ENCODE measurements at regions not wholly inside any gene's neighbourhood (a gene's known extent, or its start where the extent isn't known, plus 50 kb on each side); places are given as distances from the start of the nearest gene placed in this dataset.

- Histone ChIP-seq H3K9ac (ENCODE audit: low read length) (no peak overlapping the region), H3K27ac (ENCODE audit: low read length) (no peak overlapping the region)
Observed at GRCh38 chr9:20043461-20043860, 254.6 kb upstream of the SLC24A2 start.

GRCh38 chr9:20043035-20043434 lies 254.2 kb upstream of the SLC24A2 start:
- Histone ChIP-seq H3K27ac (ENCODE audit: low read length) (no peak overlapping the region), H3K27me3 (ENCODE audit: low read length) (no peaks in the 10 kb centered on the region), H4K20me1 (ENCODE audit: insufficient read depth, low read depth, low read length) (no peaks in the 10 kb centered on the region), H3K9ac (ENCODE audit: low read length) (no peak overlapping the region), H3K4me2 (ENCODE audit: low read depth, low read length, poor library complexity, severe bottlenecking) (peak overlapping the region; percentile 27), H3K36me3 (ENCODE audit: insufficient read depth, low read length) (no peaks in the 10 kb centered on the region), H2AFZ (ENCODE audit: low read length) (no peak overlapping the region), H3K4me3 (ENCODE audit: low read length) (0 out of 2 replicates have a peak overlapping the region, but pooled peaks have one; percentile 31), H3K9me3 (ENCODE audit: low read length) (no peaks in the 10 kb centered on the region), H3K4me1 (ENCODE audit: low read length) (peaks cover 4% of the 10 kb centered on the region; the same call in 1 of the 2 replicates), H3K79me2 (ENCODE audit: low read length) (no peaks in the 10 kb centered on the region), H3K9me2 (replicated peaks; ENCODE audit: insufficient read depth, low read length) (no peaks in the 10 kb centered on the region)
- no peak for DNase-seq

More at GRCh38 chr9:20043461-20043860, 254.6 kb upstream of the SLC24A2 start:
- Histone ChIP-seq H3K9me3 (ENCODE audit: low read length) (no peaks in the 10 kb centered on the region), H3K4me2 (ENCODE audit: low read depth, low read length, poor library complexity, severe bottlenecking) (peak overlapping the region; percentile 27), H3K27me3 (ENCODE audit: low read length) (no peaks in the 10 kb centered on the region), H4K20me1 (ENCODE audit: insufficient read depth, low read depth, low read length) (no peaks in the 10 kb centered on the region), H2AFZ (ENCODE audit: low read length) (no peak overlapping the region), H3K36me3 (ENCODE audit: insufficient read depth, low read length) (no peaks in the 10 kb centered on the region), H3K9me2 (replicated peaks; ENCODE audit: insufficient read depth, low read length) (no peaks in the 10 kb centered on the region), H3K4me1 (ENCODE audit: low read length) (peaks cover 7% of the 10 kb centered on the region), H3K79me2 (ENCODE audit: low read length) (no peaks in the 10 kb centered on the region), H3K4me3 (ENCODE audit: low read length) (0 out of 2 replicates have a peak overlapping the region, but pooled peaks have one; percentile 31)
- DNase-seq, result no peak

GRCh38 chr9:20042128-20042711 lies 253.4 kb upstream of the SLC24A2 start:
- Histone ChIP-seq H3K4me1 (ENCODE audit: low read length) (peaks cover 4% of the 10 kb centered on the region; the same call in 1 of the 2 replicates), H3K9ac (ENCODE audit: low read length) (no peak overlapping the region), H3K36me3 (ENCODE audit: insufficient read depth, low read length) (no peaks in the 10 kb centered on the region), H4K20me1 (ENCODE audit: insufficient read depth, low read depth, low read length) (no peaks in the 10 kb centered on the region), H3K9me3 (ENCODE audit: low read length) (no peaks in the 10 kb centered on the region), H2AFZ (ENCODE audit: low read length) (no peak overlapping the region), H3K27ac (ENCODE audit: low read length) (no peak overlapping the region), H3K79me2 (ENCODE audit: low read length) (no peaks in the 10 kb centered on the region), H3K9me2 (replicated peaks; ENCODE audit: insufficient read depth, low read length) (no peaks in the 10 kb centered on the region), H3K4me3 (ENCODE audit: low read length) (no peak overlapping the region), H3K4me2 (ENCODE audit: low read depth, low read length, poor library complexity, severe bottlenecking) (no peak overlapping the region), H3K27me3 (ENCODE audit: low read length) (no peaks in the 10 kb centered on the region)
- no peak for DNase-seq

GRCh38 chr9:20041697-20042081 lies 252.9 kb upstream of the SLC24A2 start:
- no peaks in the 10 kb centered on the region for H3K36me3 ChIP-seq (ENCODE audit: insufficient read depth, low read length)
- peaks cover 4% of the 10 kb centered on the region; the same call in 1 of the 2 replicates for H3K4me1 ChIP-seq (ENCODE audit: low read length)
- no peak overlapping the region for H3K27ac ChIP-seq (ENCODE audit: low read length)
- H3K27me3 ChIP-seq (ENCODE audit: low read length), result no peaks in the 10 kb centered on the region
- no peak overlapping the region for H2AFZ ChIP-seq (ENCODE audit: low read length)
- H3K79me2 ChIP-seq (ENCODE audit: low read length), result no peaks in the 10 kb centered on the region
- no peaks in the 10 kb centered on the region for H3K9me3 ChIP-seq (ENCODE audit: low read length)
- no peaks in the 10 kb centered on the region for H3K9me2 ChIP-seq (replicated peaks; ENCODE audit: insufficient read depth, low read length)
- no peak for DNase-seq
- no peaks in the 10 kb centered on the region for H4K20me1 ChIP-seq (ENCODE audit: insufficient read depth, low read depth, low read length)
- no peak overlapping the region for H3K9ac ChIP-seq (ENCODE audit: low read length)
- H3K4me2 ChIP-seq (ENCODE audit: low read depth, low read length, poor library complexity, severe bottlenecking), result no peak overlapping the region
- H3K4me3 ChIP-seq (ENCODE audit: low read length), result no peak overlapping the region

- H3K9ac ChIP-seq (ENCODE audit: low read length), result no peak overlapping the region
- H3K36me3 ChIP-seq (ENCODE audit: insufficient read depth, low read length), result no peaks in the 10 kb centered on the region
- no peaks in the 10 kb centered on the region for H3K9me2 ChIP-seq (replicated peaks; ENCODE audit: insufficient read depth, low read length)
- H3K27me3 ChIP-seq (ENCODE audit: low read length), result no peaks in the 10 kb centered on the region
- no peak overlapping the region for H3K4me2 ChIP-seq (ENCODE audit: low read depth, low read length, poor library complexity, severe bottlenecking)
- no peaks in the 10 kb centered on the region for H4K20me1 ChIP-seq (ENCODE audit: insufficient read depth, low read depth, low read length)
- no peak for DNase-seq
- no peaks in the 10 kb centered on the region for H3K79me2 ChIP-seq (ENCODE audit: low read length)
- H2AFZ ChIP-seq (ENCODE audit: low read length), result no peak overlapping the region
- H3K9me3 ChIP-seq (ENCODE audit: low read length), result no peaks in the 10 kb centered on the region
- peaks cover 4% of the 10 kb centered on the region; the same call in 1 of the 2 replicates for H3K4me1 ChIP-seq (ENCODE audit: low read length)
- H3K4me3 ChIP-seq (ENCODE audit: low read length), result no peak overlapping the region
- no peak overlapping the region for H3K27ac ChIP-seq (ENCODE audit: low read length)
Observed at GRCh38 chr9:20040991-20041696, 252.3 kb upstream of the SLC24A2 start.

GRCh38 chr9:20037699-20038098 lies 248.9 kb upstream of the SLC24A2 start:
- Histone ChIP-seq H3K27me3 (ENCODE audit: low read length) (no peaks in the 10 kb centered on the region), H4K20me1 (ENCODE audit: insufficient read depth, low read depth, low read length) (no peaks in the 10 kb centered on the region), H3K4me3 (ENCODE audit: low read length) (no peak overlapping the region), H2AFZ (ENCODE audit: low read length) (no peak overlapping the region), H3K27ac (ENCODE audit: low read length) (no peak overlapping the region), H3K4me1 (ENCODE audit: low read length) (no peaks in the 10 kb centered on the region), H3K9me2 (replicated peaks; ENCODE audit: insufficient read depth, low read length) (no peaks in the 10 kb centered on the region), H3K4me2 (ENCODE audit: low read depth, low read length, poor library complexity, severe bottlenecking) (no peak overlapping the region), H3K36me3 (ENCODE audit: insufficient read depth, low read length) (no peaks in the 10 kb centered on the region), H3K9me3 (ENCODE audit: low read length) (no peaks in the 10 kb centered on the region), H3K79me2 (ENCODE audit: low read length) (no peaks in the 10 kb centered on the region), H3K9ac (ENCODE audit: low read length) (no peak overlapping the region)
- no peak for DNase-seq

GRCh38 chr9:20033511-20033910 lies 244.7 kb upstream of the SLC24A2 start:
- no peaks in the 10 kb centered on the region for H3K79me2 ChIP-seq (ENCODE audit: low read length)
- no peak overlapping the region for H3K9ac ChIP-seq (ENCODE audit: low read length)
- no peak overlapping the region for H3K4me3 ChIP-seq (ENCODE audit: low read length)
- DNase-seq, result no peak
- H3K9me2 ChIP-seq (replicated peaks; ENCODE audit: insufficient read depth, low read length), result no peaks in the 10 kb centered on the region
- no peaks in the 10 kb centered on the region for H3K27me3 ChIP-seq (ENCODE audit: low read length)
- no peak overlapping the region for H2AFZ ChIP-seq (ENCODE audit: low read length)
- H4K20me1 ChIP-seq (ENCODE audit: insufficient read depth, low read depth, low read length), result no peaks in the 10 kb centered on the region
- H3K4me1 ChIP-seq (ENCODE audit: low read length), result no peaks in the 10 kb centered on the region
- no peaks in the 10 kb centered on the region for H3K36me3 ChIP-seq (ENCODE audit: insufficient read depth, low read length)
- no peak overlapping the region for H3K27ac ChIP-seq (ENCODE audit: low read length)
- H3K9me3 ChIP-seq (ENCODE audit: low read length), result no peaks in the 10 kb centered on the region
- H3K4me2 ChIP-seq (ENCODE audit: low read depth, low read length, poor library complexity, severe bottlenecking), result no peak overlapping the region

- H3K27ac ChIP-seq (ENCODE audit: low read length), result no peak overlapping the region
- no peaks in the 10 kb centered on the region for H3K9me2 ChIP-seq (replicated peaks; ENCODE audit: insufficient read depth, low read length)
- H3K9me3 ChIP-seq (ENCODE audit: low read length), result no peaks in the 10 kb centered on the region
- no peaks in the 10 kb centered on the region for H3K79me2 ChIP-seq (ENCODE audit: low read length)
- no peak overlapping the region for H2AFZ ChIP-seq (ENCODE audit: low read length)
- H3K36me3 ChIP-seq (ENCODE audit: insufficient read depth, low read length), result no peaks in the 10 kb centered on the region
- H3K4me1 ChIP-seq (ENCODE audit: low read length), result no peaks in the 10 kb centered on the region
- no peak overlapping the region for H3K9ac ChIP-seq (ENCODE audit: low read length)
- DNase-seq, result no peak
- H3K27me3 ChIP-seq (ENCODE audit: low read length), result no peaks in the 10 kb centered on the region
- H3K4me3 ChIP-seq (ENCODE audit: low read length), result no peak overlapping the region
- no peaks in the 10 kb centered on the region for H4K20me1 ChIP-seq (ENCODE audit: insufficient read depth, low read depth, low read length)
- H3K4me2 ChIP-seq (ENCODE audit: low read depth, low read length, poor library complexity, severe bottlenecking), result no peak overlapping the region
Observed at GRCh38 chr9:20032413-20033006, 243.7 kb upstream of the SLC24A2 start.
